NCI-H446 (cell line): ENCODE measurements at regions not wholly inside any gene's neighbourhood (a gene's known extent, or its start where the extent isn't known, plus 50 kb on each side); places are given as distances from the start of the nearest gene placed in this dataset.

ENCODE experiments used
- DNase-seq, 2 experiments: peaks; one replicate each; lab custom pipeline; 2025; lab: John Stamatoyannopoulos, UW

DNA sequence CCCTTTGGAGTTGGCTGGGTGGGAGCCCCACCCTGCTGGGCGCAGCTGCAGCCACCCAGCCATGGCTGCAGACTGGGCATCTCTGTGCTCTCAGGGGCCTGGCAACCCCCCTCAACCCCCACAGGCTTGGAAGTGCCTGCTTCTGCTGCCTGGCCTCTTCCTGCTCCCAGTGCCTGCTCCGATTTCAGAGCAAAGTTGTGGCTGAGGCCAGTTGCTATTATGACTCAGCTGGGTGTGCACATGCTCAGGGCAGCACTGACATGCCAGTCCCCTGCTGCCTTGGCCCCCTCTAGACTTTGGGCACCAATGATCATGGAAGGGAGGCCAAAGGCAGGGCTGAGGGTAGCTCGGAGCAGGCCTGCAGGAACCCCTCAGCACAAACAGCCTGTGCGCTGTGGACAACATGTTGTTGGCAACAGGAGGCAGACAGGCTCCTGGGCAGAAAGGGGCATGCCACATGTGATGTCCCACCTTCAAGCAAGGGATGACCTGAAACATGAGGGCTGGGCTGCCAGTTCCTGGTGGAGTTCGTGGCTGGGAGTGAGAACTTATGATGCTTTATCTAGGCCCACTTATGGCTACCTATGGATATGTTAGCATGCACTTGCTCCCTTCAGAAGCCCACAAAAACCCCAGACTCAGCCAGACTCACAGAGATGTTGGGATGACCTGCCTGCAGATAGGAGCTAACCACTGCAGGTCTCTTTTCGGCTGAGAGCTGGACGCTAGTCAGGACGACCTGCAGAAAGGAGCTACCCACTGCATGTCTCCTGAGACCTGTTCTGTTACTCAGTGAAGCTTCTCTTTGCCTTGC lies 96.4 kb upstream of the AMOTL1 start:
- DNase-seq = peak in 1 of 2 experiments; percentile 20

DNA sequence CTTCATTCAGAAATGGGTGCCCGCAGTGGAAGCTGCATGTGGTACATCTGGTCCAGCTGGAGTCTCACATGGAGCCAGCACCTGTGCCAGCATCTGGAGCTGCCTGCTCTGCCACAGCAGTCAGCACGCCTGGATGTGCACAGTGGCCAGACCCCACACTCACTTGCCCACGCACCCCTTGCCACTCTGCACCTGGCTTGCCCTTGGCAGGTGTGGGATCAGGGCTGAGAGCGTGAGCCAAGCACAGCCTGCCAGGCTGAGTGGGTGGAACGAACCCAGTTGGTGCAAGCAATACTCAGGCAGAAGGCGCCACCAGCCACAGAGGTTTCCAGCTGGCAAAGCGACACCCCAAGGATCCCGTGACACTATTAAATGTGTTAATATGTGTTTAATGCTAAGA lies 95.5 kb upstream of the AMOTL1 start:
- DNase-seq = peak in 1 of 2 experiments; percentile 35

- DNase-seq = peak in 1 of 2 experiments; percentile 53
Observed at GRCh38 chr11:94673386-94673785, 94.8 kb upstream of the AMOTL1 start.

- peak; percentile 46 to 74 for DNase-seq
Observed at GRCh38 chr11:94673951-94674491, 94.1 kb upstream of the AMOTL1 start.

GRCh38 chr11:94675239-94675638 lies 92.9 kb upstream of the AMOTL1 start:
- no peak for DNase-seq

DNA sequence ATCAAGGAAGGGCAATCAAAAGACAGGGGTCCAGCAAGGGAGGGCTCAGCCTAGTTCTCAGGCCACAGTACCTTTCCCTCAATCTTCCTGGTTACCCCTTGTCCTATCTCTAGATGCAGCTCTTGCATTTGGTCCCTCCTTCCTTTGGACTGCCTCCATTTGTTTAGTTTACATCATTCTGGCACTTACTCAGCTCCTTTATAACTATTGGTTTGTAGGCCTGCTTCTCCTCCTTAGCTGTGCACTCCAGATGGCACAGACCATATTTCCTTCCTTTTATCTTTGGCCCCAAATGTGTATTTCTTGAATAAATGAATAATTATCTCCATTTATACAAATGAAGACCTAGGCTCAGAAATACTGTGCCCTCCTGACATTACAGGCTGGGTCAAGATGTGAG lies 92.3 kb upstream of the AMOTL1 start:
- peak in 1 of 2 experiments; percentile 43 for DNase-seq

GRCh38 chr11:94676814-94677213 lies 91.3 kb upstream of the AMOTL1 start:
- DNase-seq = no peak

GRCh38 chr11:94678236-94678635 lies 89.9 kb upstream of the AMOTL1 start:
- no peak for DNase-seq

DNA sequence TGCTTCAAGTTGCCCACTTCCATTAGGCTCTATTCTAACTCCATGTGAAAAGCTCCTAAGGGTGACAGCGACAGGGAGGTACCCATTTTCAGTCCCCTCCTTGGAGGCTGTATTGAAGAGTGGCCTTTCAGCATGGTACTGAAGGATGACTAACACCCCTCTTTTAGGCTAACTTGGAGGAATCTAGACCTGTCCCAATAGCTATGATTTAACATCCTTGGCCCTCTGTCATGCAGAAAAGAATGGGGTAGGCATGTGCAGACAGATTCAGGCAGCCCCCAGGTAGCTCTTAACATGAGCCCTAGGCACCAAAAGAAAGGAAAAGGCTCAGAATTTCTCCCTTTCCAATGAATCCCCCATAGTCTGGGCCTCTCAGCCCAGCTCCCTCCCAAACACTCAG lies 89.3 kb upstream of the AMOTL1 start:
- no peak for DNase-seq

DNA sequence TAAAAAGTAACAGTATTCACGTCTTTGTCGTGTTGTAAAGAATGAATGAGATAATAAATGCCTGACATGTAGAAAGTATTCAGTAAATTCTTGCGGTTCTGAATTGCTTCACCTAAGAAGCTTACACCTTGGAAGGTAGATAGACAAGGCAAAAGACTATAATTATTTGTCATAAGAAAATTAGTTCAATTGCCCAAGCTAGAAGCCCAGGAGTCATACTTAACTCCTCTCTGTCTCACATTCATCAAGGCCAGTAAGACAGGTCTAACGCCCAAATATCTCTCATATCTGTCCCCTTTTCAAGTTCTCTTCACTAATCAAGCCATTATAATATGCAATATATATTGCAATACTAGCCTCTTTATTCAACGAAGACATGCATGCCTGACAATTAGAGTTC lies 87.7 kb upstream of the AMOTL1 start:
- DNase-seq = no peak

GRCh38 chr11:94681140-94681539 lies 87.0 kb upstream of the AMOTL1 start:
- no peak for DNase-seq

DNA sequence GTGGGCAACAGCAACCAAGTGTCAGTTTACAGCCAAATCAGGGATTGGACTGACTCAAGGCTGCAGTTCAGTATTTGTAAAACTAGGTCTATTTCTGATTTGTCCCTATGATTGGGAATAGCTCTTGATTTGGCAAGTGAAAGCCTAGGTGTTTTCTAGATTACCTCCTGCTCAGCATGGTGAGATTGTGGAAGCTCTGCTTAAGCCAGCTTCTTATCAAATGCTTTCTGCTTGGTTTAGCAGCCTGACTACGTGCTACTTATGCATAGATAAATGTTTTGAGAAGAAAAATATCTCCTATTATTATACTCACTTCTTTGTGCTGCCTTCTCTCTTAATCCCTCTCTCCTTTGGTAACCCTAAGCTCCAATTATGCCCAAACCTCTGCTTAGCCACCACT lies 86.3 kb upstream of the AMOTL1 start:
- DNase-seq = no peak

DNA sequence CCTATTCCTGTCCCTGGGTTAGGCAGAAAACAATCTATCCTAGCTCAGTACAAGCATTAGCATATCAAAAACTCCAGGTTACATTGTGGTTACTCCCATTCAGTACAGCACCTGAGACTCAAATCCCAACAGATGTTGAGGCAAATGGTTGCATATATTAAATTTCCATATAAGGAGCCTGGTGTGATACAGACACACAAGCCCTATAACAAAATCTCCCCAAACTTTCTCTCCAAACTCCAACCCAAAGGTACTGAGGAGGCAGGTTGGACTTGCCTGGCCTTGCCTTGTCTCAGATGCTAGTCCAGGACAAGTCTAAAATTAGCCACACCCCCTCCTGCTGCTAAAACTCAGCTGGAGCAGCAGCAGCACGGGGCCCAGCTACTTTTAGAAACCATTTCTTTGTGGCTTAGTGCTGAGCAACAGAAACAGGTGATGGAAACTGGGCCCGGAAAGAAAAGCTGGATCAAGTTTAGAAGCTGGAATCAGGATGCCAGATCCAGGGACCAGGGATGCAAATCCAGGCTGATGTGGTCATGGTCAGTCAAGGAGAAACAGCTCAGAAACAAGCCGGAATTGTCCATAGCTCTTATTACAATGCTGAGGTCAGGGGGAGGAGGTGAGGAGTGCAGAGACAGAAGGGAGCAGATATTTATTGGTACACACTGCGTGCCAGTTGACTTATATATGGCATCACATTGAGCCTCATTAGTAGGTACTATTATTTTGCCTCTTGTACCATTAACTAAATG lies 73.7 kb upstream of the AMOTL1 start:
- DNase-seq = no peak

DNA sequence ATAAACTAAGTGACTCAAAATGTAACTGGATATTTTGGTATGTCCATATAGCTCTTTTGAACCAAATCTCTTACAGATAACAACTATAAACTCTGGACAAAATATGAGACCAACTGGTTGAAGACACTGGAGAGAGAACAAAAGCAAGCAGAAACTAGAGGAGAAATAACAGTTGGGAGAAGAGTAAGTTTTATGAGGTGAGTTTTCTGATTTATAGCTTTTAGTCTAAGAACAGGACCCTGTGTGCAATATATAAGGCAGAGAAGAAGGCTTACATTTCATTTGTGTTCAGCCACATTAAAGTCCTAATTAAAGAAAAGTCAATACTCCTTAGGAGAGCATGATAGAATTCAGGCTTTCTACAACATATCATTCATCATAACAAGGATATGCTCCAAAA lies 71.0 kb upstream of the AMOTL1 start:
- no peak for DNase-seq

DNA sequence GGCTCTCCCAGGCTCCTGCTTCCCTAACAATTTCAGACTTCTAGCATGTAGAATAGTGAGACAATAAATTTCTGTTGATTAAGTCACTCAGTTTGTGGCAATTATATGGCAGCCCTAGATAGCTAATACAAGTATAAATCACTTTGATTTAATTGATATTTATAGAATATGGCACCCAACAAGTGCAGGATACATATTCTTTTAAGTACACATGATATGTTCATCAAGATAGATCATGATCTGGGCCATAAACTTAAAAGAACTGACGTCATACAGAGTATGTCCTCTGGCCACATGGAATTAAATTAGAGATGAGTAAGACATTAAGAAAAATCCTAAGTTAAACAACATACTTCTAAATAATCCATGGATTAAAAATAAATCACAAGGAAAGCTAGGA lies 67.5 kb upstream of the AMOTL1 start:
- DNase-seq = no peak

GRCh38 chr11:94702481-94702880 lies 65.7 kb upstream of the AMOTL1 start:
- no peak for DNase-seq

- DNase-seq = peak in 1 of 2 experiments; percentile 39
Observed at GRCh38 chr11:94705419-94705818, 62.7 kb upstream of the AMOTL1 start.

- DNase-seq = peak; percentile 60 to 76
Observed at GRCh38 chr11:94705891-94706615, 62.1 kb upstream of the AMOTL1 start.

GRCh38 chr11:94708176-94708575 lies 60.0 kb upstream of the AMOTL1 start:
- no peak for DNase-seq

DNA sequence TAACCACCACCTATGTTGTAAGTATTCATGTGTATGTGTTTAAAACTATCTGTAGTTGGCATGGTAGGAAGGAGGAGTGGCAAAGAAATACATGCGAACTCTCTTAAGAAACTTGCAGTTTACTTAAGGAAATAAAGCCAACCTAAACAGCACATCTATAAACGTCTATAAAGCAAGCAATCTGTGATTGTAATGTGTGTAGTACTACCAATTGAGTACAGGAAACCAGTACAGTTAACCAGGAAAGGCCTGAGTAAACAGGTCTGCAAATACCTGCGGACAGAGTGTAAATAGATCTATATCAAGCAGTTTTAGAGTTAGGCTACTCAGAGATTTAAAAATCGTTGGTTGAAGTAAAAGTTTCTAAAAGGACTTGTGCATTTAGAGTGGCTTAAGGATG lies 59.5 kb upstream of the AMOTL1 start:
- no peak for DNase-seq

GRCh38 chr11:94715225-94715624 lies 52.9 kb upstream of the AMOTL1 start:
- no peak for DNase-seq

GRCh38 chr11:94717667-94718066 lies 50.5 kb upstream of the AMOTL1 start:
- DNase-seq = no peak
